ENCODE measurements at regions not wholly inside any gene's neighbourhood (a gene's known extent, or its start where the extent isn't known, plus 50 kb on each side); places are given as distances from the start of the nearest gene placed in this dataset.

DNA sequence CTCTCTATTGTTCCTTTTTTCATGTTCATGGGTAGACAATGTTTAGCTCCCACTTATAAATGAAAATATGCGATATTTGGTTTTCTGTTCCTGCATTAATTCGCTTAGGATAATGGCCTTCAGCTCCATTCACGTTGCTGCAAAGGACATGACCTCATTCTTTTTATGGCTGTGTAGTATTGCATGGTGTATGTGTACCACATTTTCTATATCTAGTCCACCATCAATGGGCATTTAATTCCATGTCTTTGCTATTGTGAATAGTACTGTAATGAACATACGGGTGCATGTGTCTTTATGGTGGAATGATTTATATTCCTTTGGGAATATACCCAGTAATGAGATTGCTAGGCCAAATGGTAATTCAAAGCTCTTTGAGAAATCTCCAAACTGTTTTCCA is 392.0 kb downstream of the EFNA5 start:
- TF ChIP-seq, protein P1, sequence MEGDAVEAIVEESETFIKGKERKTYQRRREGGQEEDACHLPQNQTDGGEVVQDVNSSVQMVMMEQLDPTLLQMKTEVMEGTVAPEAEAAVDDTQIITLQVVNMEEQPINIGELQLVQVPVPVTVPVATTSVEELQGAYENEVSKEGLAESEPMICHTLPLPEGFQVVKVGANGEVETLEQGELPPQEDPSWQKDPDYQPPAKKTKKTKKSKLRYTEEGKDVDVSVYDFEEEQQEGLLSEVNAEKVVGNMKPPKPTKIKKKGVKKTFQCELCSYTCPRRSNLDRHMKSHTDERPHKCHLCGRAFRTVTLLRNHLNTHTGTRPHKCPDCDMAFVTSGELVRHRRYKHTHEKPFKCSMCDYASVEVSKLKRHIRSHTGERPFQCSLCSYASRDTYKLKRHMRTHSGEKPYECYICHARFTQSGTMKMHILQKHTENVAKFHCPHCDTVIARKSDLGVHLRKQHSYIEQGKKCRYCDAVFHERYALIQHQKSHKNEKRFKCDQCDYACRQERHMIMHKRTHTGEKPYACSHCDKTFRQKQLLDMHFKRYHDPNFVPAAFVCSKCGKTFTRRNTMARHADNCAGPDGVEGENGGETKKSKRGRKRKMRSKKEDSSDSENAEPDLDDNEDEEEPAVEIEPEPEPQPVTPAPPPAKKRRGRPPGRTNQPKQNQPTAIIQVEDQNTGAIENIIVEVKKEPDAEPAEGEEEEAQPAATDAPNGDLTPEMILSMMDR (IDR thresholded peaks at IDR 0.05; ENCODE audit: low read depth, low read length, missing control alignments) = no peak
- DNase-seq (ENCODE audit: low read depth) = no peak
- in situ Hi-C loops (cut with HindIII; ENCODE audit: low sequenced_read_pairs) = no loop called here
- no peak overlapping the region for H3K4me3 ChIP-seq (ENCODE audit: low read depth, low read length)

DNA sequence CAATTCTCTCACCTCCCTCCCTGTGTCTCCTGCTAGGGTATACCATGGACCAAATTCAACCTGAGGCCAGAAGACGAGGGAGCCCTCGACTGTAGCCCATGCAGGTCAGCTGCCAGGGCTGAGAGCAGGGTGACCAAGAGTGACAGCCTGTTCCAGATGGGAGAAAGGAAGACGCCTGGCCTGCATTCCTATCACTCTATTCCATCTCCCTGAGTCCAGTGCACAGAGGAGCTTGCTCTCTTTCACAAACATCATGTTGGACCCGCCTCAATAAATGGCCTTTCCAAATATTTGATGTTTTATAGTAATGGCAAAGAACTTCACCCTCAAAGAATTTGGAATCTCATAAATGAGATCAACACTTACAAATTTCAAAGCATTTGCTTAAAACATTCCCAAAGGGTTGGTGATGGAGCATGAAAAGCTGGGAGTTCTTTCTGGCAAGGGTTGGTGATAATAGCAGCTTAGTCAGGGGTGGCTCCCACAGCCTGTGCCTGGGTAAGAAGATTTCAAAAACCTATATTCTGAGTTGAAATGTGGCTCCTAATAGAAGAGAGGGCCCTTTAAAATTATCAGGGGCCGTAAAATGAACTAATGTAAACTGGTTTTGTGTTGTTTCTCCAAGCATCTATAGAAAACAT is 393.1 kb downstream of the EFNA5 start:
- TF ChIP-seq, protein P1 (IDR thresholded peaks at IDR 0.05; ENCODE audit: low read depth, low read length, missing control alignments) = no peak
- DNase-seq (ENCODE audit: low read depth) = no peak
- H3K4me3 ChIP-seq (ENCODE audit: low read depth, low read length) = no peak overlapping the region
- in situ Hi-C loops (cut with HindIII; ENCODE audit: low sequenced_read_pairs) = no loop called here

DNA sequence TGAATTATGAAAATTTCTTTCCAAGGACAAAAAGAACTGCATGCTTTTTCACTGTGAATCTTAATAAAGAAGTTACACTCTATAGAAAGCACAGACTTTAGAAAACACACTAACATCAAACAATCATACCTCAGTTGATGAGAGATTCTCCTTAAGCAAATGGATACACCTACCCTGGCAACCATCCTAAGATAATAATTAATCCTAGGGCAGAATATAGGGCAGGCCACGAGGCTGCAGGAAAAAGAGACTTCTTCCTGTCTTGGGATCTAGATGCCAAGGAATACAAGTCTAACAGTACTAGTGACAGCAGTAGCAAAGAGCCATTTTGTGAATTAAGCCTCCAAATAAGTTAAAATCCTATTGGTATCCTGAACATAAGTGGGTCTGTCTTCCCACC is 395.4 kb downstream of the EFNA5 start:
- no peak overlapping the region for H3K4me3 ChIP-seq (ENCODE audit: low read depth, low read length)
- TF ChIP-seq, protein P1 (IDR thresholded peaks at IDR 0.05; ENCODE audit: low read depth, low read length, missing control alignments) = no peak
- no peak for DNase-seq (ENCODE audit: low read depth)
- in situ Hi-C loops (cut with HindIII; ENCODE audit: low sequenced_read_pairs) = no loop called here

DNA sequence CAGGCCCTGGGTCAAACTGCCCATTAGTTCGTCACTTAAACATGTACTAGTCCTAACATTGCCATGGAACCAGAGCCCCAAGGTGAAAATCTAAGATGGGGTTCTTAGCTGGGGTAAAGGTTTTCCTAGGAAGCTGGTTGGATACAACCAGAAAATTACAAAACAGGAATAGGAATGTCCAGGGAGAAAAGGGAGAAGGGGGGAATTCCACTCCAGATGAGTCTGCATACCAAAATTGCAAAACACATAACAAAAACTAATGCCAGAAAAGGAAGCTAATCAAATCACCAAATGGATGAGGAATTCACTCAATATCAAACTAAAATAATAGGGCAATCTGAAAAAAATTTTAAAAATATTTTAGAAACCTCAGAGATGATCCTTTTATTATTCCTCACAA is 396.2 kb downstream of the EFNA5 start:
- no peak overlapping the region for H3K4me3 ChIP-seq (ENCODE audit: low read depth, low read length)
- in situ Hi-C loops (cut with HindIII; ENCODE audit: low sequenced_read_pairs) = no loop called here
- TF ChIP-seq, protein P1 (IDR thresholded peaks at IDR 0.05; ENCODE audit: low read depth, low read length, missing control alignments) = no peak
- DNase-seq (ENCODE audit: low read depth) = no peak

DNA sequence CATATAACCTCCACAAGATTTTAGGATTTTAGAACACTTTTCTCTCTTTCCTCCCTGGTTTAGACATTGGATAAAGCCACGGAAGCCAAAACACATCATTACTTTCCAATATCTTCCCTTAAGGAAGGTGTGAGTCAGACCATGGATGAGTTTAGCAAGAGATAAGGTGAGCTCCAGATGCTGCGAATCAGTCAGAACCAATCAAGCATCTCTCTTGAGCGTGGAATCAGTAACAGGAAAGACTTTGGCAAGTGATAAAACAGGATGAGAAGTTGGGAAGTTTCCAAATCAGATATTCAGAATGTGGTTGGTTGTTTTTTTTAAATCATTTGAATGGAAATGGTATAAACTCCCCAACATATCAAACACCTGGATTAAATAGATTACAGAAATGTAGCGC is 397.8 kb downstream of the EFNA5 start:
- in situ Hi-C loops (cut with HindIII; ENCODE audit: low sequenced_read_pairs) = no loop called here
- no peak overlapping the region for H3K4me3 ChIP-seq (ENCODE audit: low read depth, low read length)
- TF ChIP-seq, protein P1 (IDR thresholded peaks at IDR 0.05; ENCODE audit: low read depth, low read length, missing control alignments) = no peak
- DNase-seq (ENCODE audit: low read depth) = no peak

DNA sequence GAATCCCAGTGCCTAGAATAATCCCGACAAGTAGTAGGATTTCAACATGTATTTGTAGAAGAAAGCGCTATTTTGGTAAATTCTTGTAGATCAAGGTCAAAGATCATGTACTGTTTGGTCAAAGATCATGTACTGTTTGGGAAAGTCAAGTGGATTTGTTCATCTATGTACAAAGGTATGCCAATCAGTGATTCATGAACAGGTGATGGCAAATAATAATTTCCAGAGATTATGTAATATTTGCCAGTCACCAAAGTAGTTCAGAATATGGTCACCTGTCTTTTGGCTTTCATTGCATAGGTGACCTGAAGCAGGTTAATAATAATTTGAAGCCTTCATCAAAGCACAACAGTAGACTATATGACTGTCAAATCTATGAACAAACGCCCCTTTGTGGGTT is 398.2 kb downstream of the EFNA5 start:
- TF ChIP-seq, protein P1 (IDR thresholded peaks at IDR 0.05; ENCODE audit: low read depth, low read length, missing control alignments) = no peak
- in situ Hi-C loops (cut with HindIII; ENCODE audit: low sequenced_read_pairs) = no loop called here
- H3K4me3 ChIP-seq (ENCODE audit: low read depth, low read length) = no peak overlapping the region
- DNase-seq (ENCODE audit: low read depth) = no peak
